Vagina (tissue), 2 donors: ENCODE measurements at regions not wholly inside any gene's neighbourhood (a gene's known extent, or its start where the extent isn't known, plus 50 kb on each side); places are given as distances from the start of the nearest gene placed in this dataset.

Experiments
- DNase-seq, 2 donors: peaks; one replicate each; pipeline ENCODE4 v3.0.0-alpha.2; 2017; ENCODE audit errors: extremely low spot score in 2 of 2
- H3K27ac ChIP-seq: fragments of 200-600 bp; sonication (generic); one replicate; pipeline ENCODE4 v1.5.1; 2019
- H3K27me3 ChIP-seq: fragments of 200-600 bp; sonication (generic); one replicate; pipeline ENCODE4 v1.5.1; 2019
- H3K36me3 ChIP-seq, 2 donors: fragments of 200-600 bp; sonication (generic); one replicate each; pipeline ENCODE4 v1.5.1; 2017 to 2019
- H3K4me1 ChIP-seq: fragments of 200-600 bp; sonication (generic); one replicate; pipeline ENCODE4 v1.5.1; 2019
- H3K4me3 ChIP-seq, 2 donors: fragments of 200-600 bp; sonication (generic); 1 replicate in 1 of 2; 2 replicates in 1 of 2; pipeline ENCODE4 v1.5.1; 2016 to 2019
- H3K9me3 ChIP-seq: fragments of 200-600 bp; sonication (generic); one replicate; pipeline ENCODE4 v1.5.1; 2019
- CTCF ChIP-seq, 3 experiments: fragments of 450-650 bp in 2 of 3; fragments of 200-600 bp in 1 of 3; sonication (generic) in 1 of 3; IDR thresholded peaks; one replicate each; pipeline ENCODE4 v1.5.1; 2017 to 2019; ENCODE audit warnings: antibody characterized with exemption in 3 of 3, mild to moderate bottlenecking in 2 of 3, moderate library complexity in 2 of 3
- POLR2A ChIP-seq, 2 donors: fragments of 450-650 bp; IDR thresholded peaks; one replicate each; pipeline ENCODE4 v1.6.1; 2017; ENCODE audit warnings: antibody characterized with exemption in 2 of 2, mild to moderate bottlenecking in 2 of 2, moderate library complexity in 2 of 2
- POLR2AphosphoS5 ChIP-seq, 2 donors: sonication (generic); formaldehyde crosslinking; IDR thresholded peaks; one replicate each; pipeline ENCODE4 v1.9.0; 2017; ENCODE audit warnings: antibody characterized with exemption in 2 of 2, mild to moderate bottlenecking in 2 of 2, low read depth in 1 of 2; ENCODE audit not compliant: insufficient read depth in 1 of 2
- intact Hi-C: fragments of 100-400 bp; cut with DNase I; formaldehyde crosslinking; loops from one replicate; pipeline ENCODE4 v1.15.1; 2023

GRCh38 chr18:22723773-22724172 is 209.4 kb upstream of the RBBP8 start:
- Histone ChIP-seq H3K4me3 (no peak overlapping the region), H3K4me1 (no peaks in the 10 kb centered on the region), H3K27ac (no peak overlapping the region), H3K27me3 (no peaks in the 10 kb centered on the region), H3K36me3 (no peaks in the 10 kb centered on the region), H3K9me3 (no peaks in the 10 kb centered on the region)
- intact Hi-C loops: no loop called here
- TF ChIP-seq POLR2A (IDR thresholded peaks at IDR 0.05) (no peak), POLR2AphosphoS5 (IDR thresholded peaks at IDR 0.05; ENCODE audit: insufficient read depth in 1 of 2, low read depth in 1 of 2) (no peak), CTCF (IDR thresholded peaks at IDR 0.05) (no peak)
- DNase-seq: no peak

- H3K9me3 ChIP-seq: no peaks in the 10 kb centered on the region
- H3K27ac ChIP-seq: no peak overlapping the region
- TF ChIP-seq POLR2AphosphoS5 (IDR thresholded peaks at IDR 0.05; ENCODE audit: insufficient read depth in 1 of 2, low read depth in 1 of 2): no peak
- no peak for TF ChIP-seq POLR2A (IDR thresholded peaks at IDR 0.05)
- no peak for TF ChIP-seq CTCF (IDR thresholded peaks at IDR 0.05)
- no peak for DNase-seq
- H3K27me3 ChIP-seq: no peaks in the 10 kb centered on the region
- no peak overlapping the region for H3K4me3 ChIP-seq
- H3K36me3 ChIP-seq: no peaks in the 10 kb centered on the region
- intact Hi-C loops: no loop called here
- H3K4me1 ChIP-seq: no peaks in the 10 kb centered on the region
Measured at GRCh38 chr18:22726469-22726868, 206.7 kb upstream of the RBBP8 start.

GRCh38 chr18:22728016-22728415 is 205.1 kb upstream of the RBBP8 start:
- Histone ChIP-seq H3K27ac (no peak overlapping the region), H3K36me3 (no peaks in the 10 kb centered on the region), H3K4me3 (no peak overlapping the region), H3K4me1 (no peaks in the 10 kb centered on the region), H3K27me3 (no peaks in the 10 kb centered on the region), H3K9me3 (no peaks in the 10 kb centered on the region)
- intact Hi-C loops: no loop called here
- DNase-seq: no peak
- TF ChIP-seq CTCF (IDR thresholded peaks at IDR 0.05) (no peak), POLR2A (IDR thresholded peaks at IDR 0.05) (no peak), POLR2AphosphoS5 (IDR thresholded peaks at IDR 0.05; ENCODE audit: insufficient read depth in 1 of 2, low read depth in 1 of 2) (no peak)

- no peaks in the 10 kb centered on the region for H3K36me3 ChIP-seq
- no peak for TF ChIP-seq POLR2AphosphoS5 (IDR thresholded peaks at IDR 0.05; ENCODE audit: insufficient read depth in 1 of 2, low read depth in 1 of 2)
- DNase-seq: no peak
- no peaks in the 10 kb centered on the region for H3K27me3 ChIP-seq
- H3K27ac ChIP-seq: no peak overlapping the region
- H3K4me1 ChIP-seq: no peaks in the 10 kb centered on the region
- intact Hi-C loops: no loop called here
- H3K9me3 ChIP-seq: no peaks in the 10 kb centered on the region
- no peak overlapping the region for H3K4me3 ChIP-seq
Measured at GRCh38 chr18:22728481-22729105, 204.5 kb upstream of the RBBP8 start.

- intact Hi-C loops: no loop called here
- no peaks in the 10 kb centered on the region for H3K27me3 ChIP-seq
- no peak for DNase-seq
- H3K36me3 ChIP-seq: no peaks in the 10 kb centered on the region
- H3K4me3 ChIP-seq: no peak overlapping the region
- no peak overlapping the region for H3K27ac ChIP-seq
- no peaks in the 10 kb centered on the region for H3K9me3 ChIP-seq
- H3K4me1 ChIP-seq: no peaks in the 10 kb centered on the region
- TF ChIP-seq POLR2A (IDR thresholded peaks at IDR 0.05): no peak
- TF ChIP-seq POLR2AphosphoS5 (IDR thresholded peaks at IDR 0.05; ENCODE audit: insufficient read depth in 1 of 2, low read depth in 1 of 2): no peak
- TF ChIP-seq CTCF (IDR thresholded peaks at IDR 0.05): no peak
Measured at GRCh38 chr18:22731398-22731797, 201.7 kb upstream of the RBBP8 start.
